ENCODE measurements at regions not wholly inside any gene's neighbourhood (a gene's known extent, or its start where the extent isn't known, plus 50 kb on each side); places are given as distances from the start of the nearest gene placed in this dataset.
"Not testable (repeated sequence)": the region's sequence is repeated elsewhere in the genome, so short reads cannot be mapped to it uniquely, and the experiment has no call there.

- DNase-seq (ENCODE audit: low read depth) = no peak
These were observed 306.1 kb upstream of the DDI1 start for GRCh38 chr11:103730131-103730940.

DNA sequence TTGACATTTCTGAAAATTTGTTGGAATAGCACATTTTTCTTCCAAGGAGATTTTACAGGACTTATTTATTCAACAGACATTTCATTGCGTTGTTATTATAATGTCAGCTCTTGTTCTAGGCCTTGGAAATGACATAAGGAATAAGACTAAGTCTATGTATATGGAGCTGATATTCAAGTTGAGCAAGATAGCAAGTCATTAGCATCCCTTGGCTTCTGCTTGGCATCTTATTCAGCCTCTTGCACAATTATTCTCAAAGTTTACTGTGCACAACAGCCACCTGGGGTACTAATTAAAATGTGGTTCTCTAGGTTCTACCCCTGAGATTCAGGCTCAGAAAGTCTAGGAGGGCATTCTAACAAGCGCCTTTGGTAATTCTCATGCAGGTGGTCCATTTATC lies 304.8 kb upstream of the DDI1 start:
- no peak for DNase-seq (ENCODE audit: low read depth)

GRCh38 chr11:103733889-103734288 lies 302.6 kb upstream of the DDI1 start:
- no peak for DNase-seq (ENCODE audit: low read depth)

- DNase-seq (ENCODE audit: low read depth) = no peak
These were observed 300.9 kb upstream of the DDI1 start for GRCh38 chr11:103735497-103736032.

DNA sequence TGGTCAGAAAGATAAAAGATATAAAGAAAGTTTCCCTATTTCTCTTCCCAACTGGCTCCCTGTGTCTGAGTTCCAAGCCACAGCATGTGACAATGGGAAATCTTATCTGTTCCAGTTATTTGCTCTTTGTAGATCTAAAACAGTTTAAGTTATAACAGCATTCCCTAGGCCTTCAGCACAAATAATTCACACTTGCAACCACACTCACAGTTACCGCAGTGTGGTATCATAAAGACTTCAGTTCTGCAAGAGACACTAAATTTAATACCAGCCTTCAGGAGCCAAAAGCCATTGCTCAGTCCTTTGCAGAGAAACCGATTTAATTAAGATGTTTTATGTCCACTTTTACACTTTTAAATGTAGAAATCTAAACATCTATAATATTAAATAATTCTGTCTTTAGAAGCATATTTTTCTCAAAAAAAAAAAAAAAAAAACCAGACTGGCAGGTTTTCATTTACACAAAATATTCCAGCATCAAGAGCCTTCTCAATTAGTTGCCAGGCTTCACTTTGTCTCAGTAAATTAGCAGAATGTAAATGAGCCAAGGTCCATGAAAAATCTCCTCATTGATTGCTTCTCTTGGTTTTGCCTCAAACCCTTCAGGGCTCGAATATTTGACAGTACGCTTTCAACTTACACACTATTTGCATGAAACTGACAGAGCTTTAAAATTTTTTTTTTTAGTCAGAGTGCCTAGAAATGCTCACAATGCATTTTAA lies 300.0 kb upstream of the DDI1 start:
- DNase-seq (ENCODE audit: low read depth) = no peak

DNA sequence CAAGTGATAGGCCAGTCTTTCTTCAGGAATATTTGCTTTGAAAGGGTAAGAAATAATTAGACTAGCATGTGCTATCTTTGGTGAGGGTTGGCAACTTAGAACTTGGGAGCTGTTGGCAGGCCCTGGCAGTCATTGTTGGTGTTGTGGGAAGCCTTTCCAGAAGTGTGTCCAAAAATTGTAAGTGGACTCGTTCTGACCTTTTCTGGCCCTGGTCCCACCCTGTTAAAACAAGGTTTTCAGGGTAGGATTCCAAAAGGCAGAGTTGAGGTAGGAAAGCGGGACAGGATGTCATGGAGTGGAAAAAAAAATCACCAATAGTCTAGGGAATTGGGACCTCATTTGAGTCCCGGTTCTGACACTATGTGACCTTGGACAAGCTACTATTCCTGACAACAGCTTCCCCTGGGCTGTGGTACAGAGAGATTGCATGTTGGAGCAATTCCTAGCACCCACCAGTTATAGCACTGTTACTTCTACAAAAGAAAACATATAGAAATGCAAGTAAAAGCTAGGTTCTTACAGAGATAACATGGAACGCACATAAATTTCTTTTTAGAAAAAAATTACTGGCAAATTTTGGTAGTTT lies 299.3 kb upstream of the DDI1 start:
- no peak for DNase-seq (ENCODE audit: low read depth)

- no peak for DNase-seq (ENCODE audit: low read depth)
These were observed 298.7 kb upstream of the DDI1 start for GRCh38 chr11:103737747-103738146.

GRCh38 chr11:103739074-103739796 lies 297.2 kb upstream of the DDI1 start:
- not testable (repeated sequence) for DNase-seq (ENCODE audit: low read depth)

DNA sequence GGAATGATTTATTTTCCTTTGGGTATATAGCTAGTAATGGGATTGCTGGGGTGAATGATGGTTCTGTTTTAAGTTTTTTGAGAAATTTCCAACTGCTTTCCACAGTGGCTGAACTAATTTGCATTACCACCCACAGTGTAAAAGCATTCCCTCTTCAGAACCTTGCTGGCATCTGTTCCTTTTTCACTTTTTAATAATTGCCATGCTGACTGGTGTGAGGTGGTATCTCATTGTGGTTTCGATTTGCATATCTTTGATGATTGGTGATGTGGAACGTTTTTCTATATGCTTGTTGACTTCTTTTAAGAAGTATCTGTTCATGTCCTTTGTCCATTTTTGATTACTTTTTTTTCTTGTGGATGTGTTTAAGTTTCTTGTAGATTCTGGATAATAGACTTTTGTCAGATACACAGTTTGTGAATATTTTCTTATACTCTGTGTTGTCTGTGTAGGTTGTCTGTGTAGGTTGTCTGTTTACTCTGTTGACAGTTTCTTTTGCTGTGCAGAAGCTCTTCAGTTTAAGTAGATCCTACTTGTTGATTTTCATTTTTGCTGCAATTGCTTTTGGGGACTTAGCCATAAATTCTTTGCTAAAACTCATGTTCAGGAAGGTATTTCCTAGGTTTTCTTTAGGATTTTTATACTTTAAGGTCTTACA lies 291.8 kb upstream of the DDI1 start:
- no peak for DNase-seq (ENCODE audit: low read depth)

DNA sequence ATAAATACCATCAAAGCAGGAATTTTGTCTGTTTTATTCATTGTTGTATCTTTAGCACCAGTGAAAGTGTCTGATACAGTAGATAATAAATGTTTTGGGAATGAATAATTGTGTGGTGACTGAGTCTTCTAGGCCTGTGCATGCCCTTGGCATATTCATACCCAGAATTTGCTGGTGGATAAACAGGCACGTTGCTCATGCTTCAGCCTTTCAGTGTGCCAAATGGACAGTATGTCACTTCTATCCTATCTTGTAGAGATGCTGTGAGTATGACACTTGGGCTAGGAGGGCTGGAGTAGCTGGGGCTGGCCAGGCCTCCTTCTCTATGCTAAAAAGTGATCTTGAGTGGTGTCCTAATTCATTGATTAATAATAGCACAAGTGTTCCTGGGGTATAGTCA lies 287.3 kb upstream of the DDI1 start:
- DNase-seq (ENCODE audit: low read depth) = no peak

GRCh38 chr11:103768816-103769215 lies 267.6 kb upstream of the DDI1 start:
- no peak for DNase-seq (ENCODE audit: low read depth)

DNA sequence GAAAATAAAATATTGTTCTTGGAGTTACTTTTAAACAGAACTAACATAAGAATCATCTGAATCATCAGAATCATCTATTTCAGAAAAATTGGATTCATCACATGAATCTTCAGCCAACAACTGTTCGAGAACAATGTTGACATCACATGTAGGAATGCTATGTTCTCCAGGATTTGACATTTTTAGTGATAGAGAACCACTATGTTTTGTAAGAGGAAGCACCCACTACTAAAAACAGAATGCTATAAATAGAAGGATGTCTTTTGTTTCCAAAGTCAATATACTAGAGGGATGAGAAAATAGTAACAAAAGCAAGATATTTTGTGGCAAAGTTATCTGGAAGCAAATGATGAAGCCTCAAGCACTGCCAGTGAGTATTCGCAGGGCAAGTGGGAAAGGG lies 263.4 kb upstream of the DDI1 start:
- DNase-seq (ENCODE audit: low read depth) = no peak

DNA sequence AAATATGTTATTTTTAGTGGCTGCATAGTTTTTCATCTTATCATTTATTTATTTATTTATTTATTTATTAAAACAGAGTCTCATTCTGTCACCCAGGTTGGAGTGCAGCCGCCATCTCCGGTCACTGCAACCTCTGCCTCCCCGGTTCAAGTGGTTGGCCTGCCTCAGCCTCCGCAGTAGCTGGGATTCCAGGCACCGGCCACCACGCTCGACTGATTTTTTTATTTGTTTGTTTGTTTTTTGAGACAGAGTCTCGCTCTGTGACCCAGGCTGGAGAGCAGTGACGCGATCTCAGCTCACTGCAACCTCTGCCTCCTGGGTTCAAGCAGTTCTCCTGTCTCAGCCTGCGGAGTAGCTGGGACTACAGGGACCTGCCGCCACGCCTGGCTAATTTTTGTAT lies 262.9 kb upstream of the DDI1 start:
- no peak for DNase-seq (ENCODE audit: low read depth)

DNA sequence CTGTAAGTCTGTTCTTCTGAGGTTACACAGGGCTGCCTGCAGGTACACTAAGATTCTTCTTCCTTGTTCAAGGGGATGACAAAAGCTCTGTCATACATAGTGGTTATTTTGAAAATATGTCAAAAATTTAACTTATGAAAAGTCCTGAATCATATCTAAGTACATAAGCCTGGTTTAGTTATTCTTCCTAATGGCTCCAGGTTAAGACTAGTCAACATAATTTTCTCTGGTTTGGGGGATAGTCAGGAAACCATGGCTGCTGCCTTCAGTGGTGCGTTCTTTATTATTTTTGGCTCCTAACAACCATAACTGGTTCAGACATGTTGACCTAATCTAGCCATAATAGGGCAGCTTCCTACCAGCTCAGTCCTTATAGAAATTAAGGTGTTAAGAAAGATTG lies 257.4 kb upstream of the DDI1 start:
- no peak for DNase-seq (ENCODE audit: low read depth)

GRCh38 chr11:103789952-103790351 lies 246.5 kb upstream of the DDI1 start:
- no peak for DNase-seq (ENCODE audit: low read depth)

DNA sequence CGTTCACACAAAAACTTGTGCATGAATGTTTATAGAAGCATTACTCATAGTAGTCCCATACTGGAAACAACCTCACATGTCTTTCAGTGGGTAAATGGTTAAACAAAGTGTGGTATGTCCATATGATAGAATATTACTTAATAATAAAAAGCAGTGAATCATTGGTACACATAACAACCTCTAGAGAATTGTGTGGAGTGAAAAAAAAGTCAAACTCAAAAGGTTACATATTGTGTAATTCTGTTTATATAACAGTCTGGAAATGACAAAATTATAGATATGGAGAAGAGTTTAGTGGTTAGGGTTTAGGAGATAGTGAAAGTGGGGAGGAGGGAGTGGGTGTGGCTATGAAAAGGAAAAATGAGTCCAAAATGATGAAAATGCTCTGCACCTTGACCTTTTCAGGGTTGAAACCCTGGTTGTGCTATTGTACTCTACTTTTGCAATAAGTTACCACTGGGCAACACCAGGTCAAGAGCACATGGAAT lies 243.4 kb upstream of the DDI1 start:
- DNase-seq (ENCODE audit: low read depth) = no peak

DNA sequence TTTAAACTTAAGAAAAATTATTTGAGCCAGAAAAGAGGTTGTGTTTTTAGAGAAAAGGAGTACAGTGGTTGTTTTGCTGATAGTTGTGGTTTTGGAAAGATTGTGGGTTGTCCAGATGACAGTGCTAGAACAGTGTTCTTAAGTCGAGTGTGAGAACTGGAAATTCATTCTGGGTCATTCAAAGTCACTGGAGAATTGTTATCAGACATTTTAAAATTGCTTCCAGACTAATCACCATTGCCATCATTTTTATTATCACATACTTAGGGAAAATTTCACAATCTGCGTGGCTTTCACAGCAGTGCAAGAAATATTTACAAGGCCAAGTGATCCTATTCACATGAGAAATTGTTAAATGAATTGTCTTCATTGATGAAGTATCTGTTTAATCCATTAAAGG lies 242.2 kb upstream of the DDI1 start:
- no peak for DNase-seq (ENCODE audit: low read depth)

DNA sequence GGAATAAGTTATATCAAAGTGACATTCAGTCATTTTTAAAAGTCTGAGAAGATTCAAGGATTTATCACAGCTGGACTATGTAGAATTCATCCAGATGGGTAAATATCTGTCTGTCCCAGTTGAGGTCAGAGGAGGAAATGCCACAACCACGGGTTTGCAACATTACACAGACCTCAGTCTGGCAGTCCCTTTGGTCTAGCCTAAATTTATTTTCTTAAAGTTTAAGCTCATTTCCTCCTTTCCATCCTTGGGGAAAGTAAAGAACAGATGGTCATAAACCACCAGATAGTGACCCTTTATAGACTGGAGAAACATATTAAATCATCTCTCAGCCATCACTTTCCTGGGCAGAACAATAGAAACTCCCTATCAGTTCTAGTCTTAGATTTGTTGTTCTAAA lies 238.4 kb upstream of the DDI1 start:
- no peak for DNase-seq (ENCODE audit: low read depth)

GRCh38 chr11:103798446-103798845 lies 238.0 kb upstream of the DDI1 start:
- DNase-seq (ENCODE audit: low read depth) = no peak

DNA sequence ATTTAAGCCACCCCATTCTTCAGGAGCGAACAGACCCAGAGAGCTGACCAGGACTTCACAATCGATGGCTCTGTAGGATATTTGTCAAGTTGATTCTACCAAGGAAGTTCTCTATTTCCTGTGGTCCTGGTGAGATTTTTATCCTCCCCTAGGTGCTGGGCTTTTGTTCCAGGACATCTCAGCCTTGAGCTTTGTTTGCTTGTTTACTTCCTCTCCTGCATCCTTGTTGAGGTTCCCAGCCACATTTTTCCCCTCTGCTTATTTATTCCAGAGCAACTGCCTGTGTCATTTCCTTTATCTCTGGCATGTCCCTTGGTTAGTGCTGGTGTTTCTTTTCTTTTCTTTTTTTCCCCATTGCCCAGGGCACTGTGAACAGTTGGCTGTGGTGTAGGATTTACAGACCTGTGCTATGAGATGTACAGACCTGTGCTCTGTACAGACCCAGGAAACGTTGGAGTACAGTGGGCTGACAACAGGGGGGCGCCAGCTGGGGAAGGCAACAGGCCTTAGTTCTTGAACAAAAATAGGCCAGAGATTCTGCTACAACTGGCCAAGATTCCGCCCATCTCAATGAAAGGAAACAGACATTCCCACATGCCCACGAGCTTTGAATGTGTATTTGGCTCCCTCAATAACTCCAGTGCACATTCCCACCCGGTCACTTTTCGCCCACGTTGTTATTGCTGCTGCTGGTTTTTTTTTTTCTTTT lies 235.9 kb upstream of the DDI1 start:
- no peak for DNase-seq (ENCODE audit: low read depth)

DNA sequence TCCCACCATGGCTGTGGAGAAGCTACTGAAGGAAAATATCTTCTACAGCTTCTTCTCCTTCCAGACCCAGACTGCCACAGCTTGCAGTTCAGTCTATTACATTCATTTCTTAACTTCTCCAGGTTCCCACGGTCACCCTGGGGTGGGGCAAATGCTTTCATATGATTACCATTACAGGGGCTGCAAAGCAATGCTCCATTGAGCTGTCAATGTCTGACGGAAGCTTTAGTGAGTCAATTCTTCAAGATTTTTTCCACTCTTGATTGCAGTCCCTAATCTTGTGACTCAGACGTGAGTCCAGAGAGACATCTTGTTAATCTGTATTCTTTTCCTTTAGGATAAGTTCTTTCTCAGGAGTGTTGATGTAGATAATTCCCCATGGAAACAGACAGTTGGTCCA lies 233.4 kb upstream of the DDI1 start:
- no peak for DNase-seq (ENCODE audit: low read depth)

All from T follicular helper cell (primary cell).